A673 (cell line): ENCODE measurements at regions not wholly inside any gene's neighbourhood (a gene's known extent, or its start where the extent isn't known, plus 50 kb on each side); places are given as distances from the start of the nearest gene placed in this dataset.

Experiments
- BruUV-seq: library from RNA; stranded (reverse); fragments of 400-500 nt; replicated peaks from 2 replicates; lab custom pipeline; 2021; lab: Mats Ljungman, UMichigan
- CTCF ChIA-PET: fragments of 300-600 bp; sonication (Branson Sonifier 250); formaldehyde crosslinking; loops from one replicate; lab custom pipeline; 2022; ENCODE audit warnings: antibody characterized with exemption; lab: Charles Lee
- POLR2A ChIA-PET: fragments of 300-600 bp; sonication (Branson Sonifier 250); formaldehyde crosslinking; loops from one replicate; lab custom pipeline; 2022; ENCODE audit warnings: antibody characterized with exemption; ENCODE audit not compliant: low non-redundant PET; lab: Charles Lee
- DNase-seq: peaks from one replicate; pipeline ENCODE4 v3.0.0-alpha.2; 2015; ENCODE audit warnings: low spot score
- H3K27ac ChIP-seq: fragments of 200-600 bp; sonication (generic); 2 replicates; pipeline ENCODE4 v1.5.1; 2016; ENCODE audit warnings: mixed run types, low read depth, mild to moderate bottlenecking, mixed read lengths, antibody characterized with exemption, low read length; ENCODE audit not compliant: poor library complexity, severe bottlenecking
- H3K27me3 ChIP-seq: fragments of 200-600 bp; sonication (generic); replicated peaks from 2 replicates; pipeline ENCODE4 v1.6.1; 2017; ENCODE audit warnings: mixed run types, low read depth, mild to moderate bottlenecking, mixed read lengths, antibody characterized with exemption, low read length; ENCODE audit not compliant: insufficient read depth, poor library complexity
- H3K36me3 ChIP-seq: fragments of 200-600 bp; sonication (generic); 2 replicates; pipeline ENCODE4 v1.6.1; 2016; ENCODE audit warnings: mixed run types, mild to moderate bottlenecking, mixed read lengths, antibody characterized with exemption, low read length; ENCODE audit not compliant: insufficient read depth, poor library complexity, severe bottlenecking
- H3K4me1 ChIP-seq: fragments of 200-600 bp; sonication (generic); 2 replicates; pipeline ENCODE4 v1.6.1; 2017; ENCODE audit warnings: mixed run types, mild to moderate bottlenecking, mixed read lengths, antibody characterized with exemption, low read length; ENCODE audit not compliant: insufficient read depth, poor library complexity, severe bottlenecking
- H3K4me3 ChIP-seq: fragments of 200-600 bp; sonication (generic); 2 replicates; pipeline ENCODE4 v1.5.1; 2016; ENCODE audit warnings: low read depth, mixed run types, mild to moderate bottlenecking, mixed read lengths, low read length; ENCODE audit not compliant: poor library complexity, severe bottlenecking
- H3K9me3 ChIP-seq: fragments of 200-600 bp; sonication (generic); 2 replicates; pipeline ENCODE4 v1.6.1; 2016; ENCODE audit warnings: mixed run types, low read depth, mild to moderate bottlenecking, mixed read lengths, antibody characterized with exemption, low read length; ENCODE audit not compliant: poor library complexity, severe bottlenecking
- CTCF ChIP-seq: fragments of 300-800, 200-600 bp; sonication (generic); conservative IDR thresholded peaks from 2 replicates; pipeline ENCODE4 v1.5.1; 2017; ENCODE audit warnings: low read depth, mild to moderate bottlenecking, antibody characterized with exemption, low read length, moderate library complexity, mixed read lengths
- EZH2 ChIP-seq: fragments of 200-600 bp; sonication (generic); IDR thresholded peaks from 2 replicates; pipeline ENCODE4 v1.6.1; 2017; ENCODE audit warnings: borderline replicate concordance, low read depth, mild to moderate bottlenecking, mixed read lengths, antibody characterized with exemption, low read length; ENCODE audit not compliant: poor library complexity, severe bottlenecking
- intact Hi-C: fragments of 100-400 bp; cut with micrococcal nuclease; formaldehyde crosslinking; loops from one replicate; pipeline ENCODE4 v1.10.0; 2022; ENCODE audit not compliant: unreplicated experiment

GRCh38 chr6:137805622-137806021 is 61.4 kb upstream of the TNFAIP3 start:
- H3K9me3 ChIP-seq = no peaks in the 10 kb centered on the region
- H3K27me3 ChIP-seq = no peaks in the 10 kb centered on the region
- ChIA-PET CTCF (no interaction called here), POLR2A (no interaction called here)
- no TSS peak for BruUV-seq
- intact Hi-C loops = no loop called here
- no peaks in the 10 kb centered on the region for H3K36me3 ChIP-seq
- no peaks in the 10 kb centered on the region for H3K4me1 ChIP-seq
- H3K4me3 ChIP-seq = no peak overlapping the region
- H3K27ac ChIP-seq = no peak overlapping the region
- TF ChIP-seq EZH2 (no peak), CTCF (no peak)
- no peak for DNase-seq

- CTCF ChIA-PET = no interaction called here
Observed at GRCh38 chr6:137806914-137807682, 60.0 kb upstream of the TNFAIP3 start.

GRCh38 chr6:137808191-137808590 is 58.9 kb upstream of the TNFAIP3 start:
- TF ChIP-seq CTCF = no peak
- no peak for TF ChIP-seq EZH2
- no peaks in the 10 kb centered on the region for H3K4me1 ChIP-seq
- no TSS peak for BruUV-seq
- intact Hi-C loops = no loop called here
- no peaks in the 10 kb centered on the region for H3K36me3 ChIP-seq
- DNase-seq = no peak
- CTCF ChIA-PET = no interaction called here
- POLR2A ChIA-PET = no interaction called here
- no peak overlapping the region for H3K4me3 ChIP-seq
- no peaks in the 10 kb centered on the region for H3K9me3 ChIP-seq
- peaks cover 4% of the 10 kb centered on the region for H3K27me3 ChIP-seq
- no peak overlapping the region for H3K27ac ChIP-seq

More at GRCh38 chr6:137806914-137807682, 60.0 kb upstream of the TNFAIP3 start:
- Histone ChIP-seq H3K9me3 (no peaks in the 10 kb centered on the region), H3K27me3 (no peaks in the 10 kb centered on the region), H3K4me3 (no peak overlapping the region), H3K27ac (no peak overlapping the region), H3K36me3 (no peaks in the 10 kb centered on the region), H3K4me1 (no peaks in the 10 kb centered on the region)
- POLR2A ChIA-PET = no interaction called here
- intact Hi-C loops = no loop called here
- no peak for DNase-seq
- TF ChIP-seq EZH2 = no peak
- no peak for TF ChIP-seq CTCF
- BruUV-seq = no TSS peak
